Trophoblast cell (in vitro differentiated cells and primary cell): ENCODE measurements at regions not wholly inside any gene's neighbourhood (a gene's known extent, or its start where the extent isn't known, plus 50 kb on each side); places are given as distances from the start of the nearest gene placed in this dataset.

Experiments used
- DNase-seq, 2 donors: peaks; one replicate each; pipeline ENCODE4 v3.0.0-alpha.2; 2016
- H2AFZ ChIP-seq: 2 replicates; pipeline ENCODE4 v1.6.1; 2013; ENCODE audit warnings: low read length, moderate library complexity, mild to moderate bottlenecking; ENCODE audit not compliant: insufficient read depth, poor library complexity
- H2AK5ac ChIP-seq: 2 replicates; pipeline ENCODE4 v1.6.1; 2013; ENCODE audit warnings: mild to moderate bottlenecking, low read length
- H2BK120ac ChIP-seq: 2 replicates; pipeline ENCODE4 v1.6.1; 2013; ENCODE audit warnings: low read length, mild to moderate bottlenecking, moderate library complexity; ENCODE audit not compliant: insufficient read depth, poor library complexity
- H2BK12ac ChIP-seq: 2 replicates; pipeline ENCODE4 v1.6.1; 2013; ENCODE audit warnings: mild to moderate bottlenecking, low read length, moderate library complexity
- H2BK5ac ChIP-seq: 2 replicates; pipeline ENCODE4 v1.6.1; 2013; ENCODE audit warnings: low read length, low read depth, moderate library complexity, mild to moderate bottlenecking; ENCODE audit not compliant: poor library complexity
- H3K14ac ChIP-seq: 2 replicates; pipeline ENCODE4 v1.6.1; 2013; ENCODE audit warnings: mild to moderate bottlenecking, low read length
- H3K18ac ChIP-seq: 2 replicates; pipeline ENCODE4 v1.6.1; 2013; ENCODE audit warnings: mild to moderate bottlenecking, low read length
- H3K23ac ChIP-seq: 2 replicates; pipeline ENCODE4 v1.6.1; 2013; ENCODE audit warnings: low read length
- H3K27ac ChIP-seq: 2 replicates; pipeline ENCODE4 v1.5.1; 2013; ENCODE audit warnings: low read depth, mild to moderate bottlenecking, inconsistent platforms, low read length, moderate library complexity
- H3K27me3 ChIP-seq: 2 replicates; pipeline ENCODE4 v1.6.1; 2013; ENCODE audit warnings: inconsistent platforms, mild to moderate bottlenecking, low read length, moderate library complexity; ENCODE audit not compliant: insufficient read depth
- H3K36me3 ChIP-seq, 2 experiments: 1 replicate in 1 of 2; 2 replicates in 1 of 2; pipeline ENCODE4 v1.6.1; 2013; ENCODE audit warnings: low read length in 2 of 2, mild to moderate bottlenecking in 2 of 2, moderate library complexity in 1 of 2; ENCODE audit not compliant: insufficient read depth in 2 of 2, control insufficient read depth in 1 of 2
- H3K4ac ChIP-seq: 2 replicates; pipeline ENCODE4 v1.6.1; 2013; ENCODE audit warnings: low read depth, mild to moderate bottlenecking, low read length, moderate library complexity
- H3K4me1 ChIP-seq, 2 experiments: 1 replicate in 1 of 2; 2 replicates in 1 of 2; pipeline ENCODE4 v1.6.1; 2013; ENCODE audit warnings: low read length in 2 of 2, mild to moderate bottlenecking in 2 of 2, moderate library complexity in 1 of 2; ENCODE audit not compliant: insufficient read depth in 2 of 2, control insufficient read depth in 1 of 2
- H3K4me2 ChIP-seq: 2 replicates; pipeline ENCODE4 v1.6.1; 2013; ENCODE audit warnings: inconsistent platforms, mild to moderate bottlenecking, low read length, moderate library complexity
- H3K4me3 ChIP-seq: 2 replicates; pipeline ENCODE4 v1.5.1; 2013; ENCODE audit warnings: mild to moderate bottlenecking, low read depth, low read length, inconsistent platforms
- H3K79me1 ChIP-seq: one replicate; pipeline ENCODE4 v1.6.1; 2013; ENCODE audit warnings: low read length
- H3K79me2 ChIP-seq: 2 replicates; pipeline ENCODE4 v1.6.1; 2013; ENCODE audit warnings: low read length, mild to moderate bottlenecking; ENCODE audit not compliant: control insufficient read depth, insufficient read depth, poor library complexity
- H3K9ac ChIP-seq: 2 replicates; pipeline ENCODE4 v1.6.1; 2013; ENCODE audit warnings: mild to moderate bottlenecking, low read length
- H3K9me3 ChIP-seq: 2 replicates; pipeline ENCODE4 v1.6.1; 2013; ENCODE audit warnings: low read depth, mild to moderate bottlenecking, control low read depth, inconsistent platforms, low read length; ENCODE audit not compliant: insufficient read depth
- H4K12ac ChIP-seq: 2 replicates; pipeline ENCODE4 v1.6.1; 2013; ENCODE audit warnings: low read depth, mild to moderate bottlenecking, low read length, moderate library complexity
- H4K8ac ChIP-seq: 2 replicates; pipeline ENCODE4 v1.6.1; 2013; ENCODE audit warnings: low read depth, mild to moderate bottlenecking, low read length, moderate library complexity
- H4K91ac ChIP-seq: one replicate; pipeline ENCODE4 v1.6.1; 2013; ENCODE audit warnings: low read depth, mild to moderate bottlenecking, low read length, moderate library complexity
- WGBS: extraction: QIAGEN DNeasy Blood & Tissue Kit; methylation state at CpG from one replicate; pipeline ENCODE4 v1.1.7; 2013; ENCODE audit warnings: missing lambda C conversion rate; ENCODE audit not compliant: insufficient read length, insufficient coverage; ENCODE audit errors: extremely low coverage; 5-methylcytosine and 5-hydroxymethylcytosine counted together

GRCh38 chr2:12548906-12549305 lies 167.8 kb upstream of the TRIB2 start:
- Histone ChIP-seq H3K79me1 (no peaks in the 10 kb centered on the region), H3K23ac (no peak overlapping the region), H3K27ac (no peak overlapping the region), H3K9me3 (no peaks in the 10 kb centered on the region), H3K4me2 (no peak overlapping the region), H4K8ac (no peak overlapping the region), H2BK120ac (no peak overlapping the region), H3K79me2 (no peaks in the 10 kb centered on the region), H2BK12ac (no peak overlapping the region), H3K14ac (no peak overlapping the region), H4K91ac (no peak overlapping the region), H2AFZ (no peak overlapping the region), H4K12ac (no peak overlapping the region), H3K27me3 (no peaks in the 10 kb centered on the region), H3K4me1 (no peaks in the 10 kb centered on the region), H3K4me3 (no peak overlapping the region), H2BK5ac (no peak overlapping the region), H2AK5ac (no peak overlapping the region), H3K9ac (no peak overlapping the region), H3K18ac (no peak overlapping the region), H3K36me3 (no peaks in the 10 kb centered on the region), H3K4ac (no peak overlapping the region)
- DNase-seq: no peak
- WGBS: no CpG with 5 or more reads among the region's 4 CpGs

- DNase-seq: no peak
- H2BK12ac ChIP-seq: no peak overlapping the region
Measured at GRCh38 chr2:12549641-12550040, 167.1 kb upstream of the TRIB2 start.

GRCh38 chr2:12552092-12552491 lies 164.6 kb upstream of the TRIB2 start:
- Histone ChIP-seq H2BK12ac (no peak overlapping the region), H3K4ac (no peak overlapping the region), H2BK5ac (no peak overlapping the region), H3K4me1 (no peaks in the 10 kb centered on the region), H3K4me3 (no peak overlapping the region), H3K79me1 (no peaks in the 10 kb centered on the region), H4K8ac (no peak overlapping the region), H3K23ac (no peak overlapping the region), H3K27me3 (no peaks in the 10 kb centered on the region), H3K14ac (no peak overlapping the region), H3K4me2 (no peak overlapping the region), H3K27ac (no peak overlapping the region), H3K36me3 (no peaks in the 10 kb centered on the region), H3K9ac (no peak overlapping the region), H3K18ac (no peak overlapping the region), H3K9me3 (no peaks in the 10 kb centered on the region), H2BK120ac (no peak overlapping the region), H4K12ac (no peak overlapping the region), H4K91ac (no peak overlapping the region), H2AFZ (no peak overlapping the region), H2AK5ac (no peak overlapping the region), H3K79me2 (no peaks in the 10 kb centered on the region)
- no CpG with 5 or more reads among the region's 7 CpGs for WGBS
- DNase-seq: no peak

More at GRCh38 chr2:12549641-12550040, 167.1 kb upstream of the TRIB2 start:
- Histone ChIP-seq H2AFZ (no peak overlapping the region), H3K4me2 (no peak overlapping the region), H3K4me3 (no peak overlapping the region), H3K27me3 (no peaks in the 10 kb centered on the region), H3K79me1 (no peaks in the 10 kb centered on the region), H3K18ac (no peak overlapping the region), H3K9me3 (no peaks in the 10 kb centered on the region), H3K36me3 (no peaks in the 10 kb centered on the region), H4K8ac (no peak overlapping the region), H3K27ac (no peak overlapping the region), H2BK120ac (no peak overlapping the region), H2BK5ac (no peak overlapping the region), H3K9ac (no peak overlapping the region), H3K23ac (no peak overlapping the region), H2AK5ac (no peak overlapping the region), H4K12ac (no peak overlapping the region), H3K4ac (no peak overlapping the region), H3K14ac (no peak overlapping the region), H4K91ac (no peak overlapping the region), H3K79me2 (no peaks in the 10 kb centered on the region), H3K4me1 (no peaks in the 10 kb centered on the region)
- WGBS: no CpG with 5 or more reads among the region's 2 CpGs

GRCh38 chr2:12554224-12555011 lies 162.3 kb upstream of the TRIB2 start:
- Histone ChIP-seq H3K18ac (no peak overlapping the region), H4K8ac (no peak overlapping the region), H3K27ac (no peak overlapping the region), H3K23ac (no peak overlapping the region), H3K4me3 (no peak overlapping the region), H2BK12ac (no peak overlapping the region), H4K12ac (no peak overlapping the region), H3K14ac (no peak overlapping the region), H2AFZ (no peak overlapping the region), H3K4ac (no peak overlapping the region), H2AK5ac (no peak overlapping the region), H2BK120ac (no peak overlapping the region), H3K9ac (no peak overlapping the region), H3K9me3 (no peaks in the 10 kb centered on the region), H3K79me2 (no peaks in the 10 kb centered on the region), H2BK5ac (no peak overlapping the region), H3K79me1 (no peaks in the 10 kb centered on the region), H4K91ac (no peak overlapping the region), H3K36me3 (no peaks in the 10 kb centered on the region), H3K4me1 (no peaks in the 10 kb centered on the region), H3K27me3 (no peaks in the 10 kb centered on the region), H3K4me2 (no peak overlapping the region)
- DNase-seq: no peak
- WGBS: no CpG with 5 or more reads among the region's 12 CpGs
